ENCODE measurements at regions not wholly inside any gene's neighbourhood (a gene's known extent, or its start where the extent isn't known, plus 50 kb on each side); places are given as distances from the start of the nearest gene placed in this dataset.

GRCh38 chr1:83747853-83748482, 251.0 kb downstream of the TTLL7 start:
- no peak for TF ChIP-seq CTCF (IDR thresholded peaks at IDR 0.05; ENCODE audit: low read depth, low read length)
- Histone ChIP-seq H3K4me3 (no peak overlapping the region), H3K27ac (no peak overlapping the region), H3K4me1 (ENCODE audit: low read depth) (no peaks in the 10 kb centered on the region), H3K9me3 (ENCODE audit: low read depth) (no peaks in the 10 kb centered on the region), H3K36me3 (no peaks in the 10 kb centered on the region), H3K27me3 (no peaks in the 10 kb centered on the region)
- DNase-seq (ENCODE audit: low read depth in 1 of 2, low spot score in 1 of 2): no peak

DNA sequence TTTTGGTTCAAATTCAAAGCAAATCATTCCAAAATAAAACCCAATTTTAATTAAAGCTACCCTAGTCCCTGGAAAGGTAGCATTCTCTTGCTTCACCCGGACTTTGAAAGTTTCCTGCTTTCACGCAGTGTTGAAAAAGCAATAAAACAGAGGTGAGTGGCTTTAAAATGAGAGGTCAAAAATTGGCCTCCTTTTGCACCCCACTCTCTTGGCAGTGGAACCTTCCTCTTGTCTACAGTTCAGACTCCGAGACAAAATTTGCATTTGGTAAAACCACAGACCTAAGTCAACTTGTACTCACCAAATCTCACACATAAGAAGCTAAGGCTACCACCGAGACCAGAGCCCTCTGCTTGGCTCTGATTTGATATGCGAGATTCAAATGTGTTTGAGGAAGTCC, 252.7 kb downstream of the TTLL7 start:
- Histone ChIP-seq H3K4me1 (ENCODE audit: low read depth) (peaks cover 14% of the 10 kb centered on the region), H3K9me3 (ENCODE audit: low read depth) (no peaks in the 10 kb centered on the region), H3K27ac (no peak overlapping the region), H3K4me3 (no peak overlapping the region), H3K27me3 (no peaks in the 10 kb centered on the region), H3K36me3 (no peaks in the 10 kb centered on the region)
- no peak for DNase-seq (ENCODE audit: low read depth in 1 of 2, low spot score in 1 of 2)
- no peak for TF ChIP-seq CTCF (IDR thresholded peaks at IDR 0.05; ENCODE audit: low read depth, low read length)

- no peaks in the 10 kb centered on the region for H3K36me3 ChIP-seq
- H3K4me1 ChIP-seq (ENCODE audit: low read depth): peaks cover 15% of the 10 kb centered on the region
- TF ChIP-seq CTCF (IDR thresholded peaks at IDR 0.05; ENCODE audit: low read depth, low read length): no peak
- no peaks in the 10 kb centered on the region for H3K27me3 ChIP-seq
- H3K4me3 ChIP-seq: no peak overlapping the region
- DNase-seq (ENCODE audit: low read depth in 1 of 2, low spot score in 1 of 2): no peak
- H3K9me3 ChIP-seq (ENCODE audit: low read depth): no peaks in the 10 kb centered on the region
- no peak overlapping the region for H3K27ac ChIP-seq
Measured at GRCh38 chr1:83742446-83742845, 256.5 kb downstream of the TTLL7 start.

DNA sequence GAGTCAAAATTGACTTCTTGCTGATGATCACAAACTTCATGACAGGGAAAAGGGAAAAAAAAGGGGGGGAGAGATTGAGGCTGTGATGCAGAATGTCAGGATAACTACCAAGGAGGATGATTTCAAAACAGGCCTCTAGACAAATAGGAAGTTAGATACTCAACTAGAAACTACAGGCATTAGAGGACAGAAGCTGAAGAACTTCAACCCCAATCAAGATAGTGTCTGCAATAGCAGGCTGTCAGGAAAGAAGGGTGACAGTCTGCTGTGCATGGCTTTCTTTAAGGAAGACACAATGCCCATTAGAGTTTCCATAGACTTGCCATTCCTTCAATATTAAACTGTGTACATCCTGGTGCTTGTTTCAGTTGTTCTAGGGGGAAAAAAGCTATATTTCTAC, 257.2 kb downstream of the TTLL7 start:
- no peaks in the 10 kb centered on the region for H3K9me3 ChIP-seq (ENCODE audit: low read depth)
- no peak overlapping the region for H3K4me3 ChIP-seq
- no peaks in the 10 kb centered on the region for H3K36me3 ChIP-seq
- H3K4me1 ChIP-seq (ENCODE audit: low read depth): peaks cover 15% of the 10 kb centered on the region
- no peaks in the 10 kb centered on the region for H3K27me3 ChIP-seq
- DNase-seq (ENCODE audit: low read depth in 1 of 2, low spot score in 1 of 2): no peak
- no peak for TF ChIP-seq CTCF (IDR thresholded peaks at IDR 0.05; ENCODE audit: low read depth, low read length)
- peak overlapping the region; percentile 1 for H3K27ac ChIP-seq

DNA sequence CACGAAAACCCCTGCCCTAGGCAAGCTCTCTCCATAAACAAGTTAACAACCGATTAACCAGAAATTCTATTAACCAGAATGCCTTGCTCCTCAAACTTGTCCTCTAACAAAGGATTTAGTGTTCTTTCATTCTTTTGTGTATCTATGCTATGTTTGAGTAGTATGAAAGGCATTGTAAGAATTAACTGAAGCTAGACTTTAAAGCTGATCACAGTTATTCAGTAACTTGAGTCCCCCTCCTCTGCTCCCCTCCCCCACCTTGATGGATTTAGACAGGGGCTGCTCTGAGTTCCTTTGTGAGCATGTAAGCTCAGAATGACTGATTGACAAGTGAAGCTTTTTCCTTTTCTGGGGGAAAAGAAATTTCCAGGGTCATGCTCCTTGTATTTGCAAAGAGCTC, 257.6 kb downstream of the TTLL7 start:
- Histone ChIP-seq H3K4me1 (ENCODE audit: low read depth) (peaks cover 15% of the 10 kb centered on the region), H3K27ac (peak overlapping the region; percentile 1), H3K4me3 (no peak overlapping the region), H3K27me3 (no peaks in the 10 kb centered on the region), H3K36me3 (no peaks in the 10 kb centered on the region), H3K9me3 (ENCODE audit: low read depth) (no peaks in the 10 kb centered on the region)
- no peak for TF ChIP-seq CTCF (IDR thresholded peaks at IDR 0.05; ENCODE audit: low read depth, low read length)
- peak in 1 of 2 donors; percentile 15 for DNase-seq (ENCODE audit: low read depth in 1 of 2, low spot score in 1 of 2)
